NCI-H2171 treated with DMSO at 0.1 percent for 48 hours (cell line): ENCODE measurements at regions not wholly inside any gene's neighbourhood (a gene's known extent, or its start where the extent isn't known, plus 50 kb on each side); places are given as distances from the start of the nearest gene placed in this dataset.

Experiments used
- DNase-seq: peaks from one replicate; lab custom pipeline; 2025; lab: John Stamatoyannopoulos, UW

GRCh38 chr11:41978945-41979344 lies 519.5 kb upstream of the LRRC4C start:
- no peak for DNase-seq

GRCh38 chr11:41980741-41981140 lies 521.3 kb upstream of the LRRC4C start:
- no peak for DNase-seq

- DNase-seq: no peak
These were observed 522.8 kb upstream of the LRRC4C start for GRCh38 chr11:41982276-41982675.

GRCh38 chr11:41982975-41983374 lies 523.5 kb upstream of the LRRC4C start:
- DNase-seq: no peak

GRCh38 chr11:41983475-41983874 lies 524.0 kb upstream of the LRRC4C start:
- DNase-seq: no peak

- no peak for DNase-seq
These were observed 524.6 kb upstream of the LRRC4C start for GRCh38 chr11:41984023-41984422.

- DNase-seq: no peak
These were observed 526.3 kb upstream of the LRRC4C start for GRCh38 chr11:41985799-41986198.

- no peak for DNase-seq
These were observed 529.6 kb upstream of the LRRC4C start for GRCh38 chr11:41988951-41989572.

GRCh38 chr11:41989823-41990380 lies 530.5 kb upstream of the LRRC4C start:
- DNase-seq: no peak

GRCh38 chr11:41996533-41996932 lies 537.1 kb upstream of the LRRC4C start:
- DNase-seq: no peak

- DNase-seq: no peak
These were observed 538.5 kb upstream of the LRRC4C start for GRCh38 chr11:41997844-41998401.

- DNase-seq: no peak
These were observed 539.6 kb upstream of the LRRC4C start for GRCh38 chr11:41999066-41999465.

- DNase-seq: no peak
These were observed 544.3 kb upstream of the LRRC4C start for GRCh38 chr11:42003801-42004200.

GRCh38 chr11:42006766-42007165 lies 547.3 kb upstream of the LRRC4C start:
- DNase-seq: no peak

GRCh38 chr11:42012271-42012670 lies 552.8 kb upstream of the LRRC4C start:
- no peak for DNase-seq

- DNase-seq: no peak
These were observed 554.3 kb upstream of the LRRC4C start for GRCh38 chr11:42013656-42014201.

GRCh38 chr11:42021911-42022310 lies 562.5 kb upstream of the LRRC4C start:
- DNase-seq: no peak

GRCh38 chr11:42023267-42023666 lies 563.8 kb upstream of the LRRC4C start:
- no peak for DNase-seq

GRCh38 chr11:42025121-42025803 lies 565.8 kb upstream of the LRRC4C start:
- DNase-seq: no peak

- no peak for DNase-seq
These were observed 575.4 kb upstream of the LRRC4C start for GRCh38 chr11:42034826-42035225.

- no peak for DNase-seq
These were observed 576.7 kb upstream of the LRRC4C start for GRCh38 chr11:42036201-42036600.

GRCh38 chr11:42043312-42043711 lies 583.9 kb upstream of the LRRC4C start:
- no peak for DNase-seq
